Aorta (tissue), 5 donors: ENCODE measurements at regions not wholly inside any gene's neighbourhood (a gene's known extent, or its start where the extent isn't known, plus 50 kb on each side); places are given as distances from the start of the nearest gene placed in this dataset.

Source experiments
- ATAC-seq: fragments of 200-7000 bp; cut with Tn5 transposase; one replicate; pipeline ENCODE4 v1.9.1; 2022; ENCODE audit warnings: moderate library complexity; ENCODE audit not compliant: low FRiP score
- DNase-seq, 2 donors: peaks; one replicate each; pipeline ENCODE4 v3.0.0-alpha.2; 2020
- H3K27ac ChIP-seq, 2 donors: one replicate each; pipeline ENCODE4 v1.5.1; 2013; ENCODE audit warnings: low read length in 2 of 2, mild to moderate bottlenecking in 2 of 2, moderate library complexity in 2 of 2, control low read depth in 1 of 2, inconsistent platforms in 1 of 2, low read depth in 1 of 2
- H3K27me3 ChIP-seq, 2 donors: one replicate each; pipeline ENCODE4 v1.6.1; 2013; ENCODE audit warnings: control low read depth in 1 of 2, low read length in 1 of 2, mild to moderate bottlenecking in 1 of 2, moderate library complexity in 1 of 2; ENCODE audit not compliant: insufficient read depth in 2 of 2, control insufficient read depth in 1 of 2
- H3K36me3 ChIP-seq, 2 donors: one replicate each; pipeline ENCODE4 v1.6.1; 2013; ENCODE audit warnings: control low read depth in 1 of 2, low read length in 1 of 2, mild to moderate bottlenecking in 1 of 2; ENCODE audit not compliant: insufficient read depth in 2 of 2, control insufficient read depth in 1 of 2
- H3K4me1 ChIP-seq, 2 donors: one replicate each; pipeline ENCODE4 v1.6.1; 2013; ENCODE audit warnings: low read length in 2 of 2, control low read depth in 1 of 2, mild to moderate bottlenecking in 1 of 2, moderate library complexity in 1 of 2; ENCODE audit not compliant: insufficient read depth in 2 of 2, control insufficient read depth in 1 of 2
- H3K4me3 ChIP-seq, 2 donors: one replicate each; pipeline ENCODE4 v1.5.1; 2013; ENCODE audit warnings: low read length in 2 of 2, control low read depth in 1 of 2, mild to moderate bottlenecking in 1 of 2
- H3K9me3 ChIP-seq: one replicate; pipeline ENCODE4 v1.6.1; 2013; ENCODE audit warnings: mild to moderate bottlenecking, low read length; ENCODE audit not compliant: control insufficient read depth
- WGBS, 2 donors: extraction: QIAGEN DNeasy Blood & Tissue Kit; methylation state at CpG; one replicate each; pipeline ENCODE4 v1.1.7; 2013; 5-methylcytosine and 5-hydroxymethylcytosine counted together
- intact Hi-C, 2 donors: fragments of 100-400 bp; cut with DNase I; formaldehyde crosslinking; loops; one replicate each; pipeline versions ENCODE4 v1.14.2 to v1.15.0; 2022
- donor health status: healthy with polysubstance abuse.
- donor health status: Bipolar disorder and iron deficiency.
- donor health status: DM: no; HTN: no; CAD: no.
- donor health status: DM: no; HTN: no; CAD: no.
- donor health status: DM: yes; HTN: yes; CAD: no.

DNA sequence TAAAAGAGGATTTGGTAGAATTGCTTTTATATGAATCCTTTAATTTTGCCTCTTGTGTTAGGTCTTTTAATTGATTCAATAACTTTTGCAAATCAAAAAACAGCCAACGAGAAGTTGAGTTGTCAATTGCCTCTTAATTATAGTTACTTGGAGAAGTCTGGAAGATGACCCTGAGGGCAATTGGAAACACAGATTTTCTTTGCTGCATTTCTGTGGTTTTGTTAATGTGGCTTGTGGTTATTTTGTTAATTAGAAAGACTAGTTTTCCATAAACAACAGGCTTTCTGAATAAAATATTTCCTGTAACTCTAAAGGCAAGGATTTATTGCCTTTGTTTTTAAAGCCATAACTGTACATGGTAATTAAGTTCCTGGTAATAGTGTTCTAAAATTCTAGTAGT is 513.0 kb downstream of the EPHA7 start:
- intact Hi-C loops, result no loop called here

GRCh38 chr6:92893741-92894140 is 525.6 kb downstream of the EPHA7 start:
- ATAC-seq, result no peak
- no peak overlapping the region for H3K4me3 ChIP-seq
- H3K27me3 ChIP-seq, result no peaks in the 10 kb centered on the region
- no peaks in the 10 kb centered on the region for H3K4me1 ChIP-seq
- DNase-seq, result no peak
- no peak overlapping the region for H3K27ac ChIP-seq
- intact Hi-C loops, result no loop called here
- 8 to 10% methylated on average over 3 of the region's 3 CpGs for WGBS, 2 donors
- H3K9me3 ChIP-seq, result no peaks in the 10 kb centered on the region
- H3K36me3 ChIP-seq, result no peaks in the 10 kb centered on the region

More for the DNA sequence above, 513.0 kb downstream of the EPHA7 start:
- Histone ChIP-seq H3K4me3 (no peak overlapping the region), H3K27ac (no peak overlapping the region), H3K9me3 (no peaks in the 10 kb centered on the region), H3K36me3 (no peaks in the 10 kb centered on the region), H3K4me1 (no peaks in the 10 kb centered on the region), H3K27me3 (no peaks in the 10 kb centered on the region)
- ATAC-seq (no peak), DNase-seq (no peak)
- 55 to 60% methylated on average over 1 of the region's 1 CpG for WGBS, 2 donors

GRCh38 chr6:92892626-92893170 is 526.7 kb downstream of the EPHA7 start:
- WGBS, 2 donors, result 92 to 94% methylated on average over 1 of the region's 1 CpG
- H3K4me3 ChIP-seq, result no peak overlapping the region
- no peaks in the 10 kb centered on the region for H3K27me3 ChIP-seq

DNA sequence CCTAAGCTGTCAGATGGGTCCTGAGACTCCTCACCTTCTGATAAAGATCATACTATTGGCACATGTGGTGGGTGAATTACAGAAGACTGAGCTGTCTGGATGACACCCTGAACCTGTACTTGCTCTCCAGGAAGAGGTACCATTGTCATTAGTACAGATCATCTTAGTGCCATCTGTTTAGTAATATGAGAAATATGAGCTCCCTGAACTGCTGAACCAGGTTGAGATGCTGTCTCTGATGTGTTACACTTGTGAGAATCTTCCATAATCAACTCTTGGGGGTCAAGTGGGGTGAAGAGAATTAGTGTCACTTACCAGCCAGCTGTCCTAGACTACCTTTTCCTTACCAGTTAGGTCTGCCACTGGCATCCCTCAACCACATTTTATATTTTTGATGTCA is 531.0 kb downstream of the EPHA7 start:
- ATAC-seq (no peak), DNase-seq (no peak)
- Histone ChIP-seq H3K27ac (no peak overlapping the region), H3K4me3 (no peak overlapping the region), H3K4me1 (no peaks in the 10 kb centered on the region), H3K36me3 (no peaks in the 10 kb centered on the region), H3K9me3 (no peaks in the 10 kb centered on the region), H3K27me3 (no peaks in the 10 kb centered on the region)
- intact Hi-C loops, result no loop called here

More at GRCh38 chr6:92892626-92893170, 526.7 kb downstream of the EPHA7 start:
- no peak for ATAC-seq
- H3K27ac ChIP-seq, result no peak overlapping the region
- H3K4me1 ChIP-seq, result no peaks in the 10 kb centered on the region
- no peaks in the 10 kb centered on the region for H3K36me3 ChIP-seq
- no peaks in the 10 kb centered on the region for H3K9me3 ChIP-seq
- intact Hi-C loops, result no loop called here
- no peak for DNase-seq

GRCh38 chr6:92887871-92888270 is 531.5 kb downstream of the EPHA7 start:
- H3K36me3 ChIP-seq, result no peaks in the 10 kb centered on the region
- no peak overlapping the region for H3K4me3 ChIP-seq
- no peaks in the 10 kb centered on the region for H3K27me3 ChIP-seq
- ATAC-seq (no peak), DNase-seq (no peak)
- no peaks in the 10 kb centered on the region for H3K9me3 ChIP-seq
- no peak overlapping the region for H3K27ac ChIP-seq
- H3K4me1 ChIP-seq, result no peaks in the 10 kb centered on the region
- intact Hi-C loops, result no loop called here

DNA sequence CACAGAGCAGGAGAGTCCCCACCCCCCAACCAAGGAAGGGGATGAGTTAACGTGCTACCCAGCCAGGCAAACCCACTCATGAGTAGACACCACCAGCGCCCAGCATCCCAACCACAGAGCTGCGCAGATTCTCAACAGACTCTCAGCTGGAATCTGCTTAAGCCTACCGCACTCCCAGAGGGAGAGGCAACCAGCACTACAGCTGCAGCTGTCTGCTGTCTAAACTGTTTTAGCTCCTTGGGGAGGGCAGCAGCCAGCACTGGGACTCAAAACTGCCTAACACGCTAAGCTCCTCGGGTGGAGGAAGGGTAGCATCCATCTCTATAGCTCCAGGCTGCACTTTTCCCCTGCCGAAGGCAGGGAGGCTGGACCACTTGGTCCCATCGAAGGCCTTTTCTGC is 539.8 kb downstream of the EPHA7 start:
- no peak overlapping the region for H3K4me3 ChIP-seq
- 94 to 95% methylated on average over 8 of the region's 8 CpGs for WGBS, 2 donors
- H3K27ac ChIP-seq, result no peak overlapping the region
- ATAC-seq (no peak), DNase-seq (no peak)
- intact Hi-C loops, result no loop called here
- H3K4me1 ChIP-seq, result no peaks in the 10 kb centered on the region
- H3K27me3 ChIP-seq, result no peaks in the 10 kb centered on the region
- no peaks in the 10 kb centered on the region for H3K36me3 ChIP-seq
- H3K9me3 ChIP-seq, result peaks cover 2% of the 10 kb centered on the region

GRCh38 chr6:92864966-92865555 is 554.3 kb downstream of the EPHA7 start:
- H3K36me3 ChIP-seq, result no peaks in the 10 kb centered on the region
- no peak for DNase-seq

DNA sequence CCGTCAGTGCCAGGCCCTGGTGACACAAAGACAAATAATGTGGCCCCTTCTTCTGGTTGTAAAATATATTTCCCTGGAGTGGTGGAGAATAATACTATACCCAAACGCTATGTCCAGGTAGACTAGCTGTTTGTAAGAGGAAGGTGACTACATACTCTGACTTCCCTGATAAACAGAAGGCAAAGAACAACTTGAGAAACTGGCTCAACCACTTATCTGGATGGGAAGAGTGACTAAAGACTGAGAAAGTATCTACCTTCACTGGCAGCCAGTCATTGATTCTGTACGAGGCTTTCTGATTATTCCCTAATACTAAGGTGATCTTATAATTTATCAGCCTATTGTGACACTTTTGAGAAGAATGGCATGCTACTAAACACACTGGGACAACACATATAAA is 569.7 kb downstream of the EPHA7 start:
- 61 to 73% methylated on average over 3 of the region's 3 CpGs for WGBS, 2 donors
- Histone ChIP-seq H3K27ac (no peak overlapping the region), H3K4me1 (no peaks in the 10 kb centered on the region), H3K36me3 (no peaks in the 10 kb centered on the region), H3K4me3 (no peak overlapping the region), H3K9me3 (no peaks in the 10 kb centered on the region), H3K27me3 (peaks cover 0 to 2% of the 10 kb centered on the region in 2 donors)
- intact Hi-C loops, result no loop called here
- DNase-seq (no peak), ATAC-seq (no peak)

More at GRCh38 chr6:92864966-92865555, 554.3 kb downstream of the EPHA7 start:
- H3K4me3 ChIP-seq, result no peak overlapping the region
- intact Hi-C loops, result no loop called here
- no peaks in the 10 kb centered on the region for H3K4me1 ChIP-seq
- no peaks in the 10 kb centered on the region for H3K9me3 ChIP-seq
- 35 to 42% methylated on average over 3 of the region's 3 CpGs for WGBS, 2 donors
- ATAC-seq, result no peak
- no peak overlapping the region for H3K27ac ChIP-seq
- H3K27me3 ChIP-seq, result no peaks in the 10 kb centered on the region

GRCh38 chr6:92848901-92849300 is 570.5 kb downstream of the EPHA7 start:
- H3K27ac ChIP-seq, result no peak overlapping the region
- ATAC-seq, result no peak
- no peaks in the 10 kb centered on the region for H3K9me3 ChIP-seq
- DNase-seq, result no peak
- H3K4me1 ChIP-seq, result no peaks in the 10 kb centered on the region
- no peaks in the 10 kb centered on the region for H3K36me3 ChIP-seq
- intact Hi-C loops, result no loop called here
- no peak overlapping the region for H3K4me3 ChIP-seq
- H3K27me3 ChIP-seq, result peaks cover 0 to 2% of the 10 kb centered on the region in 2 donors
